ENCODE measurements at regions not wholly inside any gene's neighbourhood (a gene's known extent, or its start where the extent isn't known, plus 50 kb on each side); places are given as distances from the start of the nearest gene placed in this dataset.

DNA sequence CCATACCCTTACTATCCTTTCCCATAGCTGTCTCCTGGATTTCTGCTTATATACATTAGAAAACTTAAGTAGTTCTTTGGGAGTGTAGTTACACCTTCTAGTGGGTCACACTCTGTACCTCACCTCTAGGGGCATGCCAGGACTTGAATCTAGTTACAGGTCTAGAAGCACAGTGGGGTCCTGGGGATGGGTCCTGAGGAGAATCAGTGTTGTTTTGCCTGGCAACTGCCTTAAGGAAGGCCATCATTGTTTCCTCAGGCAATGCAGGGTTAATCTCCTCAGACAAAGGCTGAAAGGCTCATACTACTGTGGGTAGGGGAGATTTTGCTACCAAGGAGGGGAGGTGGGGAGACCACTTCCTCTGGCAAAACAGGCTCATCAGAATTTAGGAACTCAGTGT lies 750.3 kb downstream of the FAT4 start:
- Mint-ChIP-seq H3K36me3 (ENCODE audit: low read depth) (no peaks in the 10 kb centered on the region), H3K4me3 (no peak overlapping the region), H3K4me1 (no peaks in the 10 kb centered on the region), H3K27ac (no peak overlapping the region), H3K9me3 (no peaks in the 10 kb centered on the region), H3K27me3 (ENCODE audit: low read depth) (no peaks in the 10 kb centered on the region)
- TF ChIP-seq, protein P1, sequence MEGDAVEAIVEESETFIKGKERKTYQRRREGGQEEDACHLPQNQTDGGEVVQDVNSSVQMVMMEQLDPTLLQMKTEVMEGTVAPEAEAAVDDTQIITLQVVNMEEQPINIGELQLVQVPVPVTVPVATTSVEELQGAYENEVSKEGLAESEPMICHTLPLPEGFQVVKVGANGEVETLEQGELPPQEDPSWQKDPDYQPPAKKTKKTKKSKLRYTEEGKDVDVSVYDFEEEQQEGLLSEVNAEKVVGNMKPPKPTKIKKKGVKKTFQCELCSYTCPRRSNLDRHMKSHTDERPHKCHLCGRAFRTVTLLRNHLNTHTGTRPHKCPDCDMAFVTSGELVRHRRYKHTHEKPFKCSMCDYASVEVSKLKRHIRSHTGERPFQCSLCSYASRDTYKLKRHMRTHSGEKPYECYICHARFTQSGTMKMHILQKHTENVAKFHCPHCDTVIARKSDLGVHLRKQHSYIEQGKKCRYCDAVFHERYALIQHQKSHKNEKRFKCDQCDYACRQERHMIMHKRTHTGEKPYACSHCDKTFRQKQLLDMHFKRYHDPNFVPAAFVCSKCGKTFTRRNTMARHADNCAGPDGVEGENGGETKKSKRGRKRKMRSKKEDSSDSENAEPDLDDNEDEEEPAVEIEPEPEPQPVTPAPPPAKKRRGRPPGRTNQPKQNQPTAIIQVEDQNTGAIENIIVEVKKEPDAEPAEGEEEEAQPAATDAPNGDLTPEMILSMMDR (IDR thresholded peaks at IDR 0.05; ENCODE audit: unreplicated experiment in 3 of 3): no peak

DNA sequence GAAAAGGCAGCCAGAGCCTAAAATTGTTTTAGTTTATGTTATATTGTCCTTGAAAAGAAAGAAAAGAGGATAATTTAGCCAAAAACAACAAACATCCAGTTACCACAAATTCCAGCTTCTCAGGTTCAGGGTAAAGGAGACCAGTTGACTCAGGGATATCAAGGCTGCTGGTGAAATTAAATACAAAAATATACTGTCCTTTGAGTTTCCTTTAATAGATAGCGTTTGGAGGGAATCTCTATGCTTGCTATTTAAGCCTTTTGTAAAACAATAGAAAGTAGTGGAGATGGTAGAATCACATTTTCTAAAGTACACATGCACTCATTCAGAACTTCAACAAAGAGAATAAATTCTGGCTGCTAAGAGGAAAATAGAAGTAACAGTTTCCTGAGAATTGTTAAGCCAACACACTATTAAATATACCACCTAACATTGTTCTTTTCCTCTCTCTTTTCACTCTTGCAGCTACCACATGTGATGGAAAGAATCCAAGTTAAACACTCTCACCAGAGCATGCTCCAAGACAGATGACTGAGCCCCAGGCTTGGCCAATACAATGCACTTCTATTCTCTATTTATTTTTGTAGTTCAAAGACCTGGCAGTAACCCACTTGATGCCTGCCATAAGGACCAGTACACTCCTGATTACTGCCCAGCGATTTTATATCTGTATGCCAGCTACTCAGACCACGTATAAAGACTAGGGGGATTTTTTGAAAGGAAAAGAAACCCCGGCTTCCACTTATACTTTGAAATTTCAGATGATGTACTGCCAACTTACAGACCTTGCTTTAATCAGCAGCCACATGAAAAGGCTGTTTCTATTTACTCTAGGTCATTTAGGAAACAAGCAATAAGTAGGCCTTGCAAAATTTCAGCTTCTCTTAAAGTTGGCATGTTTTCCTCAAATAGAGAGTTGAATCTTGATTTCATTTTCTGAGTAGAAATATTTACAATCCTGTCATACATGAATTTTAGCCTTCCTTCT lies 756.9 kb downstream of the FAT4 start:
- Mint-ChIP-seq H3K9me3 (no peaks in the 10 kb centered on the region), H3K4me3 (peak overlapping the region in 1 of 3 experiments; percentile 21), H3K27ac (peak overlapping the region; percentile 26 to 93 (median 88)), H3K27me3 (ENCODE audit: low read depth) (no peaks in the 10 kb centered on the region), H3K36me3 (ENCODE audit: low read depth) (no peaks in the 10 kb centered on the region), H3K4me1 (peaks cover 10% of the 10 kb centered on the region)
- TF ChIP-seq, protein P1 (IDR thresholded peaks at IDR 0.05; ENCODE audit: unreplicated experiment in 3 of 3): no peak

DNA sequence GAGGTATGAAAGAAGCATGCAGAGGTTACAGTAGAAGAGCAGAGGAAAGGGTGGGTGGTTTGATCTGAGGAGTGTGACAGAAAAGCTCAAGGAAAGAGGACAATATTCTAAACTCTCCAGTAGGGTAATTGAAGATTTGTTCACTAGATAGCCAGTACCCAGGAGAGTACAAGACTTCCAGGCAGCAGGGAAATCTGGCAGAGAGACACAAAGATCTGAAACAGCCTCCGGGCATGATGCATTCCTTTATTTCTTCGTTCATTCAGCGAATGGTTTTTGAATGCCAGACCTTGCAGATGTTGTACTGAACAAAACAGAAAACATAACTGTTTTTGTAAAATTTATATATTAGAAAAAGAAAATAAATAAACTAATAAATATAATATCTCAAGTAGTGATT lies 766.6 kb downstream of the FAT4 start:
- no peaks in the 10 kb centered on the region for H3K4me1 Mint-ChIP-seq
- no peak overlapping the region for H3K4me3 Mint-ChIP-seq

DNA sequence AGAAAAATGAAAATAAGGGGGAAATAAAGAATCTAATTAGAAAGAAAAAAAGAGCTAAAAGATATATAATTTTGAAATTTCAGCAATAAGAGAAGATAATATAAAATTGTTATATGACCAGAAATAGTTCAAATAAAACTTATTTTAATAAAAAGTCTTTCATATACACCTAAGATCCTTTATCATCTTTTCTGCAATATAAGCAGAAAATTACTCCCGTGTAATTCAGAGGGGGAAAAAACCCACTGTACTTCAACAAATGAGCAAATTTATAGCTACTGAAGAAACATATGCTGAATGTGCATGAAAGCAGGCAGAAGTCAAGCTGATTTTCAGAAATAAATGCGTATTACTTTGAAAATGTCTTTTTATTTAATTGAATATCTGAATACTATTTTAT lies 771.3 kb downstream of the FAT4 start:
- Mint-ChIP-seq H3K9me3 (no peaks in the 10 kb centered on the region), H3K27me3 (ENCODE audit: low read depth) (no peaks in the 10 kb centered on the region), H3K4me1 (no peaks in the 10 kb centered on the region), H3K36me3 (ENCODE audit: low read depth) (no peaks in the 10 kb centered on the region), H3K4me3 (no peak overlapping the region), H3K27ac (no peak overlapping the region)
- TF ChIP-seq, protein P1 (IDR thresholded peaks at IDR 0.05; ENCODE audit: unreplicated experiment in 3 of 3): no peak

More for the DNA sequence above, 766.6 kb downstream of the FAT4 start:
- Mint-ChIP-seq H3K27ac (no peak overlapping the region), H3K9me3 (no peaks in the 10 kb centered on the region), H3K27me3 (ENCODE audit: low read depth) (no peaks in the 10 kb centered on the region), H3K36me3 (ENCODE audit: low read depth) (no peaks in the 10 kb centered on the region)
- TF ChIP-seq, protein P1 (IDR thresholded peaks at IDR 0.05; ENCODE audit: unreplicated experiment in 3 of 3): no peak

DNA sequence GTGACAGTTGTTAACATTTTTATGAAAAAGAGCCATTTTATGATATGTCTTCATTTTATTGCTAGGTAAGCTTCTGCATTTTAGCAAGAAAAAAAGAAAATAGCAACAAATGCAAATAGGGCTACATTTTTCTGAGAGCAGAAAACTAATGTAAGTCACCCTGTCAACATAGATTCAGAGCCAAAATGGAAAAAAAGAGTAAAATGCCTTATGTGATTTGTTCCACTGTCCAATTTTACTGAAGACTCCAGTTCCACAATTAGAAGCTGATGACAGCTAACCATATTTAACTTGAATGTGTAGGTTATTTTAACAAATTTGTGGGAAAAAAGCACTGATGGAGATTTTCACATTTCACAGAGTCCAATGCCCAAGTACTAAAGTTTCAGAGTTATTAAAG lies 772.3 kb downstream of the FAT4 start:
- Mint-ChIP-seq H3K27me3 (ENCODE audit: low read depth) (no peaks in the 10 kb centered on the region), H3K9me3 (no peaks in the 10 kb centered on the region), H3K4me3 (no peak overlapping the region), H3K36me3 (ENCODE audit: low read depth) (no peaks in the 10 kb centered on the region), H3K4me1 (no peaks in the 10 kb centered on the region), H3K27ac (no peak overlapping the region)
- TF ChIP-seq, protein P1 (IDR thresholded peaks at IDR 0.05; ENCODE audit: unreplicated experiment in 3 of 3): no peak

All from nephron (organoid).